ENCODE measurements at regions not wholly inside any gene's neighbourhood (a gene's known extent, or its start where the extent isn't known, plus 50 kb on each side); places are given as distances from the start of the nearest gene placed in this dataset.
"Not testable (repeated sequence)": the region's sequence is repeated elsewhere in the genome, so short reads cannot be mapped to it uniquely, and the experiment has no call there.

- DNase-seq (ENCODE audit: low read depth in 2 of 2) = no peak
These were observed 1199.7 kb downstream of the BRD1 start for GRCh38 chr22:48627966-48628365.

- no peak for DNase-seq (ENCODE audit: low read depth in 2 of 2)
These were observed 1200.5 kb downstream of the BRD1 start for GRCh38 chr22:48627203-48627602.

GRCh38 chr22:48624401-48624800 is 1203.3 kb downstream of the BRD1 start:
- no peak for DNase-seq (ENCODE audit: low read depth in 2 of 2)

- DNase-seq (ENCODE audit: low read depth in 2 of 2) = no peak
These were observed 1204.7 kb downstream of the BRD1 start for GRCh38 chr22:48622891-48623545.

- DNase-seq (ENCODE audit: low read depth in 2 of 2) = no peak
These were observed 1206.6 kb downstream of the BRD1 start for GRCh38 chr22:48621085-48621484.

GRCh38 chr22:48620460-48620859 is 1207.2 kb downstream of the BRD1 start:
- not testable (repeated sequence) for DNase-seq (ENCODE audit: low read depth in 2 of 2)

- no peak for DNase-seq (ENCODE audit: low read depth in 2 of 2)
These were observed 1208.0 kb downstream of the BRD1 start for GRCh38 chr22:48619721-48620120.

- no peak for DNase-seq (ENCODE audit: low read depth in 2 of 2)
These were observed 1209.3 kb downstream of the BRD1 start for GRCh38 chr22:48618326-48618725.

- DNase-seq (ENCODE audit: low read depth in 2 of 2) = no peak
These were observed 1211.0 kb downstream of the BRD1 start for GRCh38 chr22:48616656-48617055.

GRCh38 chr22:48615171-48616008 is 1212.3 kb downstream of the BRD1 start:
- no peak for DNase-seq (ENCODE audit: low read depth in 2 of 2)

- no peak for DNase-seq (ENCODE audit: low read depth in 2 of 2)
These were observed 1214.0 kb downstream of the BRD1 start for GRCh38 chr22:48613566-48614200.

GRCh38 chr22:48612077-48612995 is 1215.3 kb downstream of the BRD1 start:
- no peak for DNase-seq (ENCODE audit: low read depth in 2 of 2)

- DNase-seq (ENCODE audit: low read depth in 2 of 2) = no peak
These were observed 1218.3 kb downstream of the BRD1 start for GRCh38 chr22:48609279-48609865.

- no peak for DNase-seq (ENCODE audit: low read depth in 2 of 2)
These were observed 1219.6 kb downstream of the BRD1 start for GRCh38 chr22:48607901-48608662.

- no peak for DNase-seq (ENCODE audit: low read depth in 2 of 2)
These were observed 1220.9 kb downstream of the BRD1 start for GRCh38 chr22:48606684-48607307.

- DNase-seq (ENCODE audit: low read depth in 2 of 2) = no peak
These were observed 1221.7 kb downstream of the BRD1 start for GRCh38 chr22:48605856-48606481.

GRCh38 chr22:48605125-48605524 is 1222.5 kb downstream of the BRD1 start:
- no peak for DNase-seq (ENCODE audit: low read depth in 2 of 2)

- no peak for DNase-seq (ENCODE audit: low read depth in 2 of 2)
These were observed 1223.9 kb downstream of the BRD1 start for GRCh38 chr22:48603621-48604320.
